ENCODE measurements at regions not wholly inside any gene's neighbourhood (a gene's known extent, or its start where the extent isn't known, plus 50 kb on each side); places are given as distances from the start of the nearest gene placed in this dataset.

GRCh38 chr13:110784704-110785103, 71.2 kb downstream of the ING1 start:
- no peak for DNase-seq
- Mint-ChIP-seq H3K4me3 (no peak overlapping the region), H3K9me3 (peaks cover 0 to 17% (median 6%) of the 10 kb centered on the region in 7 donors), H3K27ac (no peak overlapping the region), H3K4me1 (no peaks in the 10 kb centered on the region), H3K27me3 (peaks cover 30% of the 10 kb centered on the region), H3K36me3 (peaks cover 3% of the 10 kb centered on the region)
- H3K27me3 ChIP-seq (ENCODE audit: control insufficient read depth, insufficient read depth, low read length), result no peaks in the 10 kb centered on the region
- ATAC-seq (ENCODE audit: low read depth in 2 of 2), result no peak
- H3K4me1 ChIP-seq (ENCODE audit: control insufficient read depth, insufficient read depth, low read length, poor library complexity, severe bottlenecking), result no peaks in the 10 kb centered on the region
- H3K9me3 ChIP-seq (ENCODE audit: control insufficient read depth in 2 of 2, low read length in 2 of 2), result peaks cover 0 to 11% of the 10 kb centered on the region in 2 experiments
- no peaks in the 10 kb centered on the region for H3K36me3 ChIP-seq (ENCODE audit: control insufficient read depth, insufficient read depth, low read length)
- no peak overlapping the region for H3K27ac ChIP-seq (ENCODE audit: insufficient read depth, low read length, poor library complexity, severe bottlenecking)
- H3K4me3 ChIP-seq (ENCODE audit: low read depth, low read length), result no peak overlapping the region

DNA sequence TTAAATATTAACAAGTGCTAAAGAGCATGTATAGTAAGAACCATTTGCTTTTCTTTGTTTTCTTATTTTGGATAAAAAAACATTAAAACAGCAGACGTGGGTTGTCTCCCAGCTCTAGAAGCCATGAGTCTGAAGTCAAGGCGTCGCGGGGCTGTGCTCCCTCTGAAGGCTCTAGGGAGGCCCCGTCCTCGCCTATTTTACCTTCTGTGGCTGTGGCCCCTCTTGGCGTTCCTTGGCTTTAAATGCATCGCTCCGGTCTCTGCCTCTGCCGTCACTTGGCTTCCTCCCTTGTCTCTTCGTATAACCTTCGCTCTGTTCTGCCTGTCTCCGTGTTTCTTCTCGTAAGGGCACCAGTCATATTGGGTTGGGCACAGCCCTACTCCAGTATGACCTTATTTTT, 75.3 kb downstream of the ING1 start:
- no peak for DNase-seq
- H3K36me3 ChIP-seq (ENCODE audit: control insufficient read depth, insufficient read depth, low read length), result no peaks in the 10 kb centered on the region
- H3K27ac ChIP-seq (ENCODE audit: insufficient read depth, low read length, poor library complexity, severe bottlenecking), result no peak overlapping the region
- ATAC-seq (ENCODE audit: low read depth in 2 of 2), result no peak
- Mint-ChIP-seq H3K27me3 (peaks cover 23% of the 10 kb centered on the region), H3K27ac (no peak overlapping the region), H3K36me3 (no peaks in the 10 kb centered on the region), H3K9me3 (peaks cover 0 to 25% (median 7%) of the 10 kb centered on the region in 7 donors), H3K4me3 (no peak overlapping the region), H3K4me1 (no peaks in the 10 kb centered on the region)
- H3K4me1 ChIP-seq (ENCODE audit: control insufficient read depth, insufficient read depth, low read length, poor library complexity, severe bottlenecking), result no peaks in the 10 kb centered on the region
- no peaks in the 10 kb centered on the region for H3K27me3 ChIP-seq (ENCODE audit: control insufficient read depth, insufficient read depth, low read length)
- H3K9me3 ChIP-seq (ENCODE audit: control insufficient read depth in 2 of 2, low read length in 2 of 2), result peaks cover 16 to 30% of the 10 kb centered on the region in 2 experiments
- H3K4me3 ChIP-seq (ENCODE audit: low read depth, low read length), result no peak overlapping the region

DNA sequence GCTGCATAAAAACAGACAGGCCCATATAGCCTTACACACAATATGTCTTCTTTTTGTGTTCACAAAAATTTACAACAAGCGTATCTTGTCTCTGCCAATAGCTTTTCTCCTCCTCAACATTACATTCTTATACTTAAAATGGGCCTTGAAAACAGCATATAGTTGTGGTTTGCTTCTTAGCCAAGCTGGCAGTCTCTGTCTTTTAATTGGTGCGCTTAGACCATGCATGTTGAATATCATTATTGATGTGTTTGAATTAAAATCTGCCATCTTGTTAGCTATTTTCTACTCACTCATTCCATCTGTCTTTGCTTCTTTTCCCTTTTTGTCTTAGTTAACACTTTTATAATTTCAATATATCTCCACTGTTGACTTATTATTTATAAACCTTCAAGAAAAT, 76.4 kb downstream of the ING1 start:
- Histone ChIP-seq H3K36me3 (ENCODE audit: control insufficient read depth, insufficient read depth, low read length) (no peaks in the 10 kb centered on the region), H3K4me1 (ENCODE audit: control insufficient read depth, insufficient read depth, low read length, poor library complexity, severe bottlenecking) (no peaks in the 10 kb centered on the region), H3K9me3 (ENCODE audit: control insufficient read depth in 2 of 2, low read length in 2 of 2) (peaks cover 18 to 38% of the 10 kb centered on the region in 2 experiments), H3K27me3 (ENCODE audit: control insufficient read depth, insufficient read depth, low read length) (no peaks in the 10 kb centered on the region), H3K27ac (ENCODE audit: insufficient read depth, low read length, poor library complexity, severe bottlenecking) (no peak overlapping the region), H3K4me3 (ENCODE audit: low read depth, low read length) (no peak overlapping the region)
- Mint-ChIP-seq H3K27ac (no peak overlapping the region), H3K36me3 (no peaks in the 10 kb centered on the region), H3K27me3 (peaks cover 21% of the 10 kb centered on the region), H3K4me1 (no peaks in the 10 kb centered on the region), H3K9me3 (peaks cover 0 to 31% (median 8%) of the 10 kb centered on the region in 7 donors), H3K4me3 (no peak overlapping the region)
- no peak for ATAC-seq (ENCODE audit: low read depth in 2 of 2)
- no peak for DNase-seq

DNA sequence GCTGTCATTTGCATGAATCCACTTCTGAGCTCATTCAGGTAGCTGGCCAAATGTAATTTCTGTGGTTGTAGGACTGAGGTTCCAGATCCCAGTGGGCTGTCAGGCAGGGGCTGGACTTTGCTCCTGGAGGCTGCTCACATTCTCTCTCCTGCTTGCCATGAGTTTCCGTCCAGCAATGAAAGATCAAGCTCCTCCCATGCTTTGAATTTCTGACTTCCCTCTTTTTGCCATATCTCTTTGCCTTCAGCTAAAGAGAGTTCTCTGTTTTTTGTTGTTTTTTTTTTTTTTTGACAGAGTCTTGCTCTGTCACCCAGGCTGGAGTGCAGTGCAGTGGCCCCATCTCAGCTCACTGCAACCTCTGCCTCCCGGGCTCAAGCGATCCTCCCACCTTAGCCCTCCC, 76.9 kb downstream of the ING1 start:
- Histone ChIP-seq H3K9me3 (ENCODE audit: control insufficient read depth in 2 of 2, low read length in 2 of 2) (peaks cover 18 to 38% of the 10 kb centered on the region in 2 experiments), H3K4me1 (ENCODE audit: control insufficient read depth, insufficient read depth, low read length, poor library complexity, severe bottlenecking) (no peaks in the 10 kb centered on the region), H3K27ac (ENCODE audit: insufficient read depth, low read length, poor library complexity, severe bottlenecking) (no peak overlapping the region), H3K36me3 (ENCODE audit: control insufficient read depth, insufficient read depth, low read length) (no peaks in the 10 kb centered on the region), H3K27me3 (ENCODE audit: control insufficient read depth, insufficient read depth, low read length) (no peaks in the 10 kb centered on the region), H3K4me3 (ENCODE audit: low read depth, low read length) (no peak overlapping the region)
- Mint-ChIP-seq H3K36me3 (no peaks in the 10 kb centered on the region), H3K4me1 (no peaks in the 10 kb centered on the region), H3K27me3 (peaks cover 19% of the 10 kb centered on the region), H3K4me3 (no peak overlapping the region), H3K27ac (no peak overlapping the region), H3K9me3 (peaks cover 0 to 35% (median 12%) of the 10 kb centered on the region in 7 donors)
- DNase-seq (no peak), ATAC-seq (ENCODE audit: low read depth in 2 of 2) (no peak)

GRCh38 chr13:110794209-110794608, 80.7 kb downstream of the ING1 start:
- Mint-ChIP-seq H3K36me3 (no peaks in the 10 kb centered on the region), H3K27ac (no peak overlapping the region), H3K4me3 (no peak overlapping the region), H3K9me3 (peaks cover 0 to 35% (median 9%) of the 10 kb centered on the region in 7 donors), H3K27me3 (peaks cover 35% of the 10 kb centered on the region), H3K4me1 (peaks cover 0 to under 1% (median 0%) of the 10 kb centered on the region in 4 donors)
- H3K27ac ChIP-seq (ENCODE audit: insufficient read depth, low read length, poor library complexity, severe bottlenecking), result no peak overlapping the region
- DNase-seq (no peak), ATAC-seq (ENCODE audit: low read depth in 2 of 2) (no peak)
- H3K4me3 ChIP-seq (ENCODE audit: low read depth, low read length), result no peak overlapping the region
- H3K36me3 ChIP-seq (ENCODE audit: control insufficient read depth, insufficient read depth, low read length), result no peaks in the 10 kb centered on the region
- H3K9me3 ChIP-seq (ENCODE audit: control insufficient read depth in 2 of 2, low read length in 2 of 2), result peaks cover 18 to 38% of the 10 kb centered on the region in 2 experiments
- peaks cover 2% of the 10 kb centered on the region for H3K27me3 ChIP-seq (ENCODE audit: control insufficient read depth, insufficient read depth, low read length)
- H3K4me1 ChIP-seq (ENCODE audit: control insufficient read depth, insufficient read depth, low read length, poor library complexity, severe bottlenecking), result no peaks in the 10 kb centered on the region

DNA sequence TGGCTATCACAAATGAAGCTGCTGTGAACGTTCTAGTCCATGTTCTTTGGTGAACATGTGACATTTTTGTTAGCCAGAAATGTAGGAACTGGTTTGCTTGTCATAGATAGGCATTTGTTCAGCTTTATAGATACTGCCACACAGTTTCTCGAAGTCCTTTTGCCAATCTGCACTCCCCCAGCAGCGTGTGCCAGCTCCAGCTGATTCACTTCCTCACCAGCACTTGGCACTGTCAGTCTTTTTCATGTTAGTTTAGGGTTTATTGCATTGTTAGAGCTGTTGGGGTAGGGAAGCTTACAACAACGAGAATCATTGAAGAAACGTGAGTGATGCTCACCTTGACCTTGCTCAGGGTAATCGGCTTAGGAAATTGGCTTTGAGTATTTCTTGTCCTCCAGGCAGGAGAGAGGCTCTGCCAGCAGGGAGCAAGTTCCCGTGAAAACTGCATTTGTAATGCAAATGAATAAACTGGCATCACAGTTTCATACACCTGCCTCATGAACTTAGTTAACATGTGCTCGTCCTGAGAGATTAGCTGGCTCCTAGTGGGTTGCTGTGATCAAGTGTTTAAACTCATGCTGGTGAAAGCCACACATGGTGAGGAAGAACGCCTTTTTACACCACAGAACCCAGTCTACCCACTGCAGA, 83.9 kb downstream of the ING1 start:
- H3K9me3 ChIP-seq (ENCODE audit: control insufficient read depth in 2 of 2, low read length in 2 of 2), result peaks cover 6 to 21% of the 10 kb centered on the region in 2 experiments
- H3K36me3 ChIP-seq (ENCODE audit: control insufficient read depth, insufficient read depth, low read length), result no peaks in the 10 kb centered on the region
- H3K27ac ChIP-seq (ENCODE audit: insufficient read depth, low read length, poor library complexity, severe bottlenecking), result no peak overlapping the region
- H3K4me1 ChIP-seq (ENCODE audit: control insufficient read depth, insufficient read depth, low read length, poor library complexity, severe bottlenecking), result no peaks in the 10 kb centered on the region
- ATAC-seq (ENCODE audit: low read depth in 2 of 2) (no peak), DNase-seq (no peak)
- H3K9me3 Mint-ChIP-seq, result peaks cover 0 to 17% (median 6%) of the 10 kb centered on the region in 7 donors
- no peak overlapping the region for H3K4me3 Mint-ChIP-seq
- H3K4me1 Mint-ChIP-seq, result peaks cover 0 to 11% (median 2%) of the 10 kb centered on the region in 4 donors
- no peak overlapping the region for H3K4me3 ChIP-seq (ENCODE audit: low read depth, low read length)
- H3K27me3 Mint-ChIP-seq, result peaks cover 55% of the 10 kb centered on the region
- H3K36me3 Mint-ChIP-seq, result no peaks in the 10 kb centered on the region
- H3K27ac Mint-ChIP-seq, result no peak overlapping the region
- peaks cover 8% of the 10 kb centered on the region for H3K27me3 ChIP-seq (ENCODE audit: control insufficient read depth, insufficient read depth, low read length)

- no peak overlapping the region for H3K4me3 ChIP-seq (ENCODE audit: low read depth, low read length)
- no peaks in the 10 kb centered on the region for H3K36me3 Mint-ChIP-seq
- no peaks in the 10 kb centered on the region for H3K4me1 ChIP-seq (ENCODE audit: control insufficient read depth, insufficient read depth, low read length, poor library complexity, severe bottlenecking)
- no peak overlapping the region for H3K4me3 Mint-ChIP-seq
- DNase-seq, result no peak
- peaks cover 11% of the 10 kb centered on the region for H3K27me3 ChIP-seq (ENCODE audit: control insufficient read depth, insufficient read depth, low read length)
- no peak overlapping the region for H3K27ac ChIP-seq (ENCODE audit: insufficient read depth, low read length, poor library complexity, severe bottlenecking)
- no peak for ATAC-seq (ENCODE audit: low read depth in 2 of 2)
- no peak overlapping the region for H3K27ac Mint-ChIP-seq
- peaks cover 0 to 13% (median 5%) of the 10 kb centered on the region in 7 donors for H3K9me3 Mint-ChIP-seq
- H3K9me3 ChIP-seq (ENCODE audit: control insufficient read depth in 2 of 2, low read length in 2 of 2), result peaks cover 3 to 12% of the 10 kb centered on the region in 2 experiments
- H3K36me3 ChIP-seq (ENCODE audit: control insufficient read depth, insufficient read depth, low read length), result no peaks in the 10 kb centered on the region
- peaks cover 0 to 11% (median 2%) of the 10 kb centered on the region in 4 donors for H3K4me1 Mint-ChIP-seq
- peaks cover 55% of the 10 kb centered on the region for H3K27me3 Mint-ChIP-seq
Measured at GRCh38 chr13:110798081-110798994, 84.8 kb downstream of the ING1 start.
